ENCODE measurements at regions not wholly inside any gene's neighbourhood (a gene's known extent, or its start where the extent isn't known, plus 50 kb on each side); places are given as distances from the start of the nearest gene placed in this dataset.

DNA sequence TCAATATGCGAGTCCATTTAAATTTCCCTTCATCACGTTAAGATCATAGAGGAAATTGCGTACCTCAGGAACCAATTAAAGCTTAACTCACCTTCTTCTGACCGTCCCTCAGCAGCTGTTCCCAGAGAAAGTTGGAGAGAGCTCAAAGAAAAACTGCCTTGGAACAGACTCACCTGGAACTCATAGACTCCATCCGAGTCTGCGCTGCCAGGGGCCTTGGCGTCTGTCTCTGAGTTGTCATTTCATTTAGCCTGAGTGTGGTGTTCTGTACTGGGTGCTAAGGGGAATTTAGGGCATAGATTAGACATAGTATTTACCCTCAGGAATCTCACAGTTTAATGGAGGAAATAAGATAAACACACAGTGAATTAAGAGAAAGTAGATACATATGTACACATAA is 892.7 kb downstream of the TLE1 start:
- H3K4me2 ChIP-seq (ENCODE audit: control insufficient read depth, extremely low read depth, insufficient read depth, low read depth, low read length): no peak overlapping the region
- peak overlapping the region; percentile 7 for H2AFZ ChIP-seq (ENCODE audit: control insufficient read depth, low read length)
- DNase-seq (ENCODE audit: low read depth, low spot score) (no peak), FAIRE-seq (no peak)
- H3K27me3 ChIP-seq (ENCODE audit: control insufficient read depth, extremely low read depth, insufficient read depth, low read length): no peaks in the 10 kb centered on the region
- no peaks in the 10 kb centered on the region for H3K9me3 ChIP-seq (ENCODE audit: control insufficient read depth, low read depth, low read length)
- TF ChIP-seq, protein P1, sequence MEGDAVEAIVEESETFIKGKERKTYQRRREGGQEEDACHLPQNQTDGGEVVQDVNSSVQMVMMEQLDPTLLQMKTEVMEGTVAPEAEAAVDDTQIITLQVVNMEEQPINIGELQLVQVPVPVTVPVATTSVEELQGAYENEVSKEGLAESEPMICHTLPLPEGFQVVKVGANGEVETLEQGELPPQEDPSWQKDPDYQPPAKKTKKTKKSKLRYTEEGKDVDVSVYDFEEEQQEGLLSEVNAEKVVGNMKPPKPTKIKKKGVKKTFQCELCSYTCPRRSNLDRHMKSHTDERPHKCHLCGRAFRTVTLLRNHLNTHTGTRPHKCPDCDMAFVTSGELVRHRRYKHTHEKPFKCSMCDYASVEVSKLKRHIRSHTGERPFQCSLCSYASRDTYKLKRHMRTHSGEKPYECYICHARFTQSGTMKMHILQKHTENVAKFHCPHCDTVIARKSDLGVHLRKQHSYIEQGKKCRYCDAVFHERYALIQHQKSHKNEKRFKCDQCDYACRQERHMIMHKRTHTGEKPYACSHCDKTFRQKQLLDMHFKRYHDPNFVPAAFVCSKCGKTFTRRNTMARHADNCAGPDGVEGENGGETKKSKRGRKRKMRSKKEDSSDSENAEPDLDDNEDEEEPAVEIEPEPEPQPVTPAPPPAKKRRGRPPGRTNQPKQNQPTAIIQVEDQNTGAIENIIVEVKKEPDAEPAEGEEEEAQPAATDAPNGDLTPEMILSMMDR (optimal IDR thresholded peaks at IDR 0.05 in 1 of 3, IDR thresholded peaks at IDR 0.05 in 1 of 3, conservative IDR thresholded peaks at IDR 0.05 in 1 of 3; ENCODE audit: extremely low read depth in 1 of 3, insufficient read depth in 2 of 3, low read length in 3 of 3): no peak
- no peak for TF ChIP-seq EZH2 (IDR thresholded peaks at IDR 0.05; ENCODE audit: low read length)
- H3K79me2 ChIP-seq (ENCODE audit: control insufficient read depth, insufficient read depth, low read length): no peaks in the 10 kb centered on the region
- no peaks in the 10 kb centered on the region for H3K9me1 ChIP-seq (ENCODE audit: control insufficient read depth, extremely low read depth, insufficient read depth, low read length)
- H4K20me1 ChIP-seq (ENCODE audit: control insufficient read depth, extremely low read depth, insufficient read depth, low read length): no peaks in the 10 kb centered on the region
- dilution Hi-C loops (cut with MboI; ENCODE audit: extremely low pct_ligation_motif_present, low sequenced_read_pairs): no loop called here
- no peak overlapping the region for H3K9ac ChIP-seq (ENCODE audit: control insufficient read depth, extremely low read depth, insufficient read depth, low read length)
- H3K4me3 ChIP-seq (ENCODE audit: control insufficient read depth in 2 of 3, extremely low read depth in 1 of 3, insufficient read depth in 2 of 3, low read depth in 1 of 3, low read length in 3 of 3): no peak overlapping the region
- H3K4me1 ChIP-seq (ENCODE audit: control insufficient read depth, extremely low read depth, insufficient read depth, low read length): no peaks in the 10 kb centered on the region
- H3K27ac ChIP-seq (ENCODE audit: control insufficient read depth, insufficient read depth, low read length): no peak overlapping the region
- no peaks in the 10 kb centered on the region for H3K36me3 ChIP-seq (ENCODE audit: control insufficient read depth in 2 of 2, extremely low read depth in 1 of 2, insufficient read depth in 2 of 2, low read length in 2 of 2)

GRCh38 chr9:80794197-80794596 is 895.1 kb downstream of the TLE1 start:
- Histone ChIP-seq H3K79me2 (ENCODE audit: control insufficient read depth, insufficient read depth, low read length) (no peaks in the 10 kb centered on the region), H2AFZ (ENCODE audit: control insufficient read depth, low read length) (no peak overlapping the region), H3K36me3 (ENCODE audit: control insufficient read depth in 2 of 2, extremely low read depth in 1 of 2, insufficient read depth in 2 of 2, low read length in 2 of 2) (no peaks in the 10 kb centered on the region), H3K9me1 (ENCODE audit: control insufficient read depth, extremely low read depth, insufficient read depth, low read length) (no peaks in the 10 kb centered on the region), H4K20me1 (ENCODE audit: control insufficient read depth, extremely low read depth, insufficient read depth, low read length) (no peaks in the 10 kb centered on the region), H3K4me1 (ENCODE audit: control insufficient read depth, extremely low read depth, insufficient read depth, low read length) (no peaks in the 10 kb centered on the region), H3K4me3 (ENCODE audit: control insufficient read depth in 2 of 3, extremely low read depth in 1 of 3, insufficient read depth in 2 of 3, low read depth in 1 of 3, low read length in 3 of 3) (no peak overlapping the region), H3K4me2 (ENCODE audit: control insufficient read depth, extremely low read depth, insufficient read depth, low read depth, low read length) (no peak overlapping the region), H3K27ac (ENCODE audit: control insufficient read depth, insufficient read depth, low read length) (no peak overlapping the region), H3K27me3 (ENCODE audit: control insufficient read depth, extremely low read depth, insufficient read depth, low read length) (no peaks in the 10 kb centered on the region), H3K9me3 (ENCODE audit: control insufficient read depth, low read depth, low read length) (no peaks in the 10 kb centered on the region), H3K9ac (ENCODE audit: control insufficient read depth, extremely low read depth, insufficient read depth, low read length) (no peak overlapping the region)
- dilution Hi-C loops (cut with MboI; ENCODE audit: extremely low pct_ligation_motif_present, low sequenced_read_pairs): no loop called here
- no peak for TF ChIP-seq EZH2 (IDR thresholded peaks at IDR 0.05; ENCODE audit: low read length)
- TF ChIP-seq, protein P1 (optimal IDR thresholded peaks at IDR 0.05 in 1 of 3, IDR thresholded peaks at IDR 0.05 in 1 of 3, conservative IDR thresholded peaks at IDR 0.05 in 1 of 3; ENCODE audit: extremely low read depth in 1 of 3, insufficient read depth in 2 of 3, low read length in 3 of 3): no peak
- DNase-seq (ENCODE audit: low read depth, low spot score) (no peak), FAIRE-seq (no peak)
